LNCAP (cell line): ENCODE measurements at regions not wholly inside any gene's neighbourhood (a gene's known extent, or its start where the extent isn't known, plus 50 kb on each side); places are given as distances from the start of the nearest gene placed in this dataset.

Experiments
- TF ChIP-seq, protein P1 (sequence below): fragments of 450-650 bp; IDR thresholded peaks from 2 replicates; pipeline ENCODE4 v1.5.1; 2017; ENCODE audit warnings: mild to moderate bottlenecking

DNA sequence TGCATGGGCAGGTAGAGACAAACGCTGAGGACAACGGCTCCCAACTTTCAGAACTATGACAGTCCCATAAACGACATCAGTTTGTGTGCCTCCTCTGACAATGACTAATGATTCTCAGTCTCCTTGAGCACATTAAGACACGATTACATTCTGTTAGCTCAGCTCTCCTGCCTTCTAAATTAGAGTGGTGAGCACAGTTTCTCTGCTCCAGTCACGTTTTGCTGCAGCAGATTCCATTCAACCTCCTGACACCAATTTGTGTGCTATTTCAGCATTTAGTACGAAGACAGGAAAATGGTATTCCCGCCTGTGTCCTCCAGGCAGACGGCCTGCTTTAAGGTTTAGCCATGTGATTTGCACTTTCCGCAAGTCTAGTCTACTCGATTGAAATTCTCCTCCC, 458.4 kb upstream of the CFAP20DC start:
- TF ChIP-seq, protein P1, sequence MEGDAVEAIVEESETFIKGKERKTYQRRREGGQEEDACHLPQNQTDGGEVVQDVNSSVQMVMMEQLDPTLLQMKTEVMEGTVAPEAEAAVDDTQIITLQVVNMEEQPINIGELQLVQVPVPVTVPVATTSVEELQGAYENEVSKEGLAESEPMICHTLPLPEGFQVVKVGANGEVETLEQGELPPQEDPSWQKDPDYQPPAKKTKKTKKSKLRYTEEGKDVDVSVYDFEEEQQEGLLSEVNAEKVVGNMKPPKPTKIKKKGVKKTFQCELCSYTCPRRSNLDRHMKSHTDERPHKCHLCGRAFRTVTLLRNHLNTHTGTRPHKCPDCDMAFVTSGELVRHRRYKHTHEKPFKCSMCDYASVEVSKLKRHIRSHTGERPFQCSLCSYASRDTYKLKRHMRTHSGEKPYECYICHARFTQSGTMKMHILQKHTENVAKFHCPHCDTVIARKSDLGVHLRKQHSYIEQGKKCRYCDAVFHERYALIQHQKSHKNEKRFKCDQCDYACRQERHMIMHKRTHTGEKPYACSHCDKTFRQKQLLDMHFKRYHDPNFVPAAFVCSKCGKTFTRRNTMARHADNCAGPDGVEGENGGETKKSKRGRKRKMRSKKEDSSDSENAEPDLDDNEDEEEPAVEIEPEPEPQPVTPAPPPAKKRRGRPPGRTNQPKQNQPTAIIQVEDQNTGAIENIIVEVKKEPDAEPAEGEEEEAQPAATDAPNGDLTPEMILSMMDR, result no peak

DNA sequence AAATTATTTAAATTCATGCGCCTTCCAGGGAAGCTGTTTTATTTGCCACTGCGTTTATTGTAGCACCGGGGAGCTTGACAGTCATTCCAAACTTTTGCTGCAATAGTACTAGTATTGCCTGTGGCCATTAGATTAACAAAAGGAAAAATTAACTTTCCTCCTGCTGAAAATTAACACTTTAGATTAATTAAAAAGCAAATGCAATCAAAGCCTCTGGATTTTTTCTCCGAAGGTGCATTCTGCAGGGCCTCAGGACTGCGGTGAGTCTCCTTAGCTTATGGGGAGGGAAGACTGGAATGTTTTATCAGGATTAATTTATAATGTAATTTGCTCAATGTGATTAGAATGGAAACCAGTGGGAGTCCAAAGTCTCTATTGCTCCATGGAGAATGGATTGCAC, 456.4 kb upstream of the CFAP20DC start:
- TF ChIP-seq, protein P1, result no peak

DNA sequence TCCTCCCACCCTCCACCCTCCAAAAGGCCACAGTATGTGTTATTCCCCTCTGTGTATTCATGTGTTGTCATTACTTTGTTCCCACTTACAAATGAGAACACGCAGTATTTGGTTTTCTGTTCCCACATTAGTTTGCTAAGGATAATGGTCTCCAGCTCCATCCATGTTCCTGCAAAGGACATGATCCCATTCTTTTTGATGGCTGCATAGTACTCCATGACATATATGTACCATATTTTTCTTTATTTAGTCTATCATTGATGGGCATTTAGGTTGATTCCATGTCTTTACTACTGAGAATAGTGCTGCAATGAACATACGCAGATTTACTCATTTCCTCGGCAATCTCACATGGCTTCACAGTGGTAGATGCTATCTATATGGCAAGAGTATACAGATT, 453.6 kb upstream of the CFAP20DC start:
- TF ChIP-seq, protein P1, result no peak

DNA sequence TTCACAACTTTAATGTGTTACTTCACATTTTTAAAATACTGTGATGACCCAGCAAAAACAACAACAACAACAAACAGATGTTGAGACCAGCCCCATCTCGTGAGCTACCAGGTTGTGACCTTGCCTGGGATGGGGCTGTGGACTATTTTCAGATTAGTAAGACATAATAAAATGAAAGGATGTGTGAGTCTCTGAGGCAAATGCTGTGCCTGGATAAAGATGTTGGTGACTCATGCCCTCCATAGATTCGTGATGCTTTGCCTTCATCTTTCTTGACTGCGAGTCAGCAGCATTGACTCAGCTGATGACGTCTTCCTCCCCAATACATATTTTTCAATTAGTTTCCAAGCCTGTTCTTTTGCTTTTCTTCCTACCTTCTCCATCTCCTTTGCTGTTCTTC, 453.0 kb upstream of the CFAP20DC start:
- TF ChIP-seq, protein P1, result no peak

DNA sequence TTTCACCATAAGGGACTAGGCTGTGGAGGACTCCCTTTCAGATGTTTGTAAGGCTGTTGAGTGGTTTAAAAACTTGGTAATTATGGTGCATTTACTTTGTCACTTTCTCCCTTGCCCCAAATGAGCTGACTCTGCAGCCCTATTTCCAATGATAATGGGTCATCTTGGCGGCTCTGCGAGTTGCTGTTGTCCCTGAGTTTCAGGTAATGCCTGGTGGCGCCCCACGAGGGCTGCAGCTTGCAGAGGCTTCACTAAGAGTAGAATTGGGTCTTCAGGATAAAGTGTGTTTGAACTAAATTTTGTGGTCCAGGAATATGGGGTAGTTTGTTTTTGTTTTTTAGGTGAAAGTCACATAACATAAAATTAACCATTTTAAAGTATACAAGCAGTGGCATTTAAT, 450.1 kb upstream of the CFAP20DC start:
- TF ChIP-seq, protein P1, result no peak

DNA sequence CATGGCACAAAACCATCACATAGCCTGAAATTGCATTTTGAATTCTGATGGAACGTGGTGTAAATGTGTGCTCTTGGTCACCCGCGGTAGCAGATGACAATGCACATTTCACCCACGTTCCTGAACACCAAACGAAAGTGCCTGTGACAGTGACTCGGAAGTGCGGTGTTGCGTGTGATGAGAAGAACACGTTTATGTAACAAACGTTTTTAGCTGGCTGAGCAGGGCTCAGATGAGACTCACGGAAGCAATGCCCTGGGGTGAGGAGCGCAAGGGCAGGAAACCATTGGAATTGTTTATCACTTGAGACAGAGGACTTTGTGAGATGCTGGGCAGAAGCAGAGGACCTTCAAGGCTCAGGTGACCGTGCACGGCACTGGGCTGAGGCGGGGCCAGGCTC, 449.2 kb upstream of the CFAP20DC start:
- TF ChIP-seq, protein P1, result no peak

DNA sequence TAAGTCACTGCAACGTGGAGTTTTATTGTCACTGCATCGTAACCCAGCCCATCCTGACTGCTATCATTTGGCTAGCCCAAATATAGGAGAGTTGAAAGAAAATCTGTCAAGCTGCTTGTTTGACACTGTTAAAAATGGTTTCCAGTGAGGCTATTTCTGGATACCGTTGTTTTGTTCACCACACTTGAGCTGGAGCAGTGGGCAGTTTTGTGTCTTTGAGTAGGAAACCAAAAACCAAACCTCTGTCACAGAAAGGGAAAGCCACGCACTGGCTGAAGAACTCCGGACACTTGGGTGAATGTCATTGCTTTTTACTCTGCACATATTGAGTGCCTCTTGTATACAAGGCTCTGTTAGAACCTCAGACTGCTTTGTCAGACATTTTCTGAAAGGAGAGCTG, 446.4 kb upstream of the CFAP20DC start:
- TF ChIP-seq, protein P1, result no peak

DNA sequence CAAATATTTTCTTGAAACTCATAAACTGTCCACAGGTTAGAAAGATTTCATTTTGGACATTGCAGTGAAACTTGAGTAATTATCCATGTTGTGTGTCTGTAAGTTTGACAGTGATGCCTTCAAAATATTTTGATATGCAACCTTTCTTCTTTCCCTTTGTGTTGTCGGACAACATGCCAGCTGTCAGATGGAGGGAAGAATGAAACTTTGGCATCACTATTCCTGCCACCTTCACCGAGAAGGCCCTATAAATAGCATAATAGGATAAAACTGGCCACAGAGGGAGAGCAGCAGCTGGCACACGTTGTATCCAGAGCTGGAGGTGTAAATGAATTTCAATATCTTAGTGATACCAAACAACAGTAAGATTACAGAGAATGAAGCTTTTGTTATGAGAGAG, 436.7 kb upstream of the CFAP20DC start:
- TF ChIP-seq, protein P1, result no peak
